Endothelial cell of umbilical vein (primary cell): ENCODE measurements at regions not wholly inside any gene's neighbourhood (a gene's known extent, or its start where the extent isn't known, plus 50 kb on each side); places are given as distances from the start of the nearest gene placed in this dataset.

Experiments
- BruUV-seq: library from RNA; stranded (reverse); fragments of 400-500 nt; replicated peaks from 2 replicates; lab custom pipeline; 2021; lab: Mats Ljungman, UMichigan
- CTCF ChIA-PET: fragments of 300-600, 350-600 bp; sonication (Branson Sonifier 250); formaldehyde crosslinking; loops from one replicate; lab custom pipeline; 2021; ENCODE audit warnings: antibody characterized with exemption, inconsistent platforms; lab: Charles Lee
- POLR2A ChIA-PET: fragments of 300-600, 350-600 bp; sonication (Branson Sonifier 250); formaldehyde crosslinking; loops from one replicate; lab custom pipeline; 2021; ENCODE audit warnings: antibody characterized with exemption, inconsistent platforms; lab: Charles Lee
- DNase-seq: peaks from one replicate; pipeline ENCODE4 v3.0.0-alpha.2; 2011; ENCODE audit warnings: low read depth, low spot score
- FAIRE-seq: peaks from 2 replicates; lab custom pipeline; 2011; peaks lifted over from hg19 to GRCh38; lab: Jason Lieb, UNC
- H2AFZ ChIP-seq: 2 replicates; pipeline ENCODE4 v1.6.0; 2012; ENCODE audit warnings: low read depth, low read length, control low read depth, inconsistent platforms
- H3K27ac ChIP-seq: 2 replicates; pipeline ENCODE4 v1.5.1; 2011; ENCODE audit warnings: low read depth, mild to moderate bottlenecking, control low read depth, low read length, moderate library complexity; ENCODE audit not compliant: insufficient read depth
- H3K27me3 ChIP-seq, 2 experiments: 2 replicates each; pipeline versions ENCODE4 v1.6.0 to v1.6.1; 2011; ENCODE audit warnings: low read length in 2 of 2, mixed read lengths in 1 of 2; ENCODE audit not compliant: control insufficient read depth in 2 of 2, insufficient read depth in 2 of 2
- H3K36me3 ChIP-seq, 2 experiments: 2 replicates in 1 of 2; 3 replicates in 1 of 2; pipeline ENCODE4 v1.5.1; 2011; ENCODE audit warnings: low read length in 2 of 2, mild to moderate bottlenecking in 1 of 2, moderate library complexity in 1 of 2; ENCODE audit not compliant: control insufficient read depth in 2 of 2, insufficient read depth in 2 of 2; ENCODE audit errors: extremely low read depth in 1 of 2
- H3K4me1 ChIP-seq: 3 replicates; pipeline ENCODE4 v1.5.1; 2011; ENCODE audit warnings: mild to moderate bottlenecking, low read length; ENCODE audit not compliant: control insufficient read depth, insufficient read depth; ENCODE audit errors: extremely low read depth
- H3K4me2 ChIP-seq: 2 replicates; pipeline ENCODE4 v1.6.1; 2011; ENCODE audit warnings: low read length, control low read depth, mixed read lengths; ENCODE audit not compliant: insufficient read depth
- H3K4me3 ChIP-seq, 3 experiments: fragments of 200-600 bp in 1 of 3; sonication (generic), shearing (Covaris generic) in 1 of 3; replicated peaks in 1 of 3; 2 replicates each; pipeline ENCODE4 v1.5.1; 2011 to 2016; ENCODE audit warnings: control low read depth in 3 of 3, low read length in 3 of 3, mild to moderate bottlenecking in 2 of 3, inconsistent platforms in 1 of 3, low read depth in 1 of 3, moderate library complexity in 1 of 3; ENCODE audit not compliant: insufficient read depth in 1 of 3
- H3K79me2 ChIP-seq: 2 replicates; pipeline ENCODE4 v1.6.0; 2012; ENCODE audit warnings: low read length, inconsistent platforms; ENCODE audit not compliant: control insufficient read depth, insufficient read depth
- H3K9ac ChIP-seq: replicated peaks from 2 replicates; pipeline ENCODE3; 2011; ENCODE audit warnings: low read length, control low read depth; ENCODE audit not compliant: insufficient read depth; ENCODE audit errors: extremely low read depth
- H3K9me1 ChIP-seq: replicated peaks from 3 replicates; pipeline ENCODE4 v1.6.0; 2011; ENCODE audit warnings: mild to moderate bottlenecking, low read length; ENCODE audit not compliant: control insufficient read depth, insufficient read depth; ENCODE audit errors: extremely low read depth
- H3K9me3 ChIP-seq: replicated peaks from 2 replicates; pipeline ENCODE4 v1.5.1; 2012; ENCODE audit warnings: low read length, inconsistent platforms; ENCODE audit not compliant: control insufficient read depth, insufficient read depth
- H4K20me1 ChIP-seq: replicated peaks from 2 replicates; pipeline ENCODE3; 2011; ENCODE audit warnings: mild to moderate bottlenecking, low read length; ENCODE audit not compliant: control insufficient read depth, insufficient read depth; ENCODE audit errors: extremely low read depth
- CTCF ChIP-seq, 2 donors: IDR thresholded peaks; 1 replicate in 1 of 2; 2 replicates in 1 of 2; pipeline ENCODE4 v1.5.1; 2011; ENCODE audit warnings: low read length in 2 of 2, mild to moderate bottlenecking in 2 of 2, moderate library complexity in 2 of 2, control low read depth in 1 of 2, inconsistent platforms in 1 of 2, low read depth in 1 of 2; ENCODE audit not compliant: insufficient read depth in 1 of 2; ENCODE audit errors: extremely low read depth in 1 of 2
- EZH2 ChIP-seq: IDR thresholded peaks from 2 replicates; pipeline ENCODE4 v1.6.1; 2012; ENCODE audit warnings: borderline replicate concordance, low read depth, mild to moderate bottlenecking, moderate library complexity, low read length, inconsistent platforms; ENCODE audit not compliant: severe bottlenecking
- FOS ChIP-seq: IDR thresholded peaks from 2 replicates; pipeline ENCODE4 v1.6.1; 2011; ENCODE audit warnings: mild to moderate bottlenecking, low read length, moderate library complexity, borderline replicate concordance; ENCODE audit not compliant: insufficient read depth
- GATA2 ChIP-seq: IDR thresholded peaks from 2 replicates; pipeline ENCODE4 v1.7.0; 2011; ENCODE audit warnings: low read depth, mild to moderate bottlenecking, moderate library complexity, mixed read lengths, low read length; ENCODE audit not compliant: insufficient read length, insufficient read depth
- JUN ChIP-seq: IDR thresholded peaks from 2 replicates; pipeline ENCODE4 v1.6.1; 2011; ENCODE audit warnings: borderline replicate concordance, low read depth; ENCODE audit not compliant: insufficient read length, insufficient read depth
- MYC ChIP-seq: IDR thresholded peaks from one replicate; pipeline ENCODE4 v1.6.1; 2011; ENCODE audit warnings: mild to moderate bottlenecking, low read depth, low read length
- POLR2A ChIP-seq: IDR thresholded peaks from 2 replicates; pipeline ENCODE4 v1.6.1; 2012; ENCODE audit warnings: low read depth, mild to moderate bottlenecking, control low read depth, low read length
- POLR2AphosphoS5 ChIP-seq: IDR thresholded peaks from 2 replicates; pipeline ENCODE4 v1.6.1; 2012; ENCODE audit warnings: low read depth, mild to moderate bottlenecking, control low read depth, low read length, moderate library complexity; ENCODE audit not compliant: insufficient read depth
- dilution Hi-C: fragments of 300-500 bp; cut with MboI; formaldehyde crosslinking; loops from one replicate; pipeline ENCODE4 v1.15.0; 2019; ENCODE audit warnings: low sequenced_read_pairs; ENCODE audit not compliant: extremely low pct_ligation_motif_present
- intact Hi-C: fragments of 100-400 bp; cut with micrococcal nuclease; formaldehyde crosslinking; loops from one replicate; pipeline ENCODE4 v1.10.0; 2022
- TF ChIP-seq, protein P1 (sequence below): IDR thresholded peaks from 2 replicates; pipeline ENCODE4 v1.6.1; 2011; ENCODE audit not compliant: insufficient read depth, insufficient read length

DNA sequence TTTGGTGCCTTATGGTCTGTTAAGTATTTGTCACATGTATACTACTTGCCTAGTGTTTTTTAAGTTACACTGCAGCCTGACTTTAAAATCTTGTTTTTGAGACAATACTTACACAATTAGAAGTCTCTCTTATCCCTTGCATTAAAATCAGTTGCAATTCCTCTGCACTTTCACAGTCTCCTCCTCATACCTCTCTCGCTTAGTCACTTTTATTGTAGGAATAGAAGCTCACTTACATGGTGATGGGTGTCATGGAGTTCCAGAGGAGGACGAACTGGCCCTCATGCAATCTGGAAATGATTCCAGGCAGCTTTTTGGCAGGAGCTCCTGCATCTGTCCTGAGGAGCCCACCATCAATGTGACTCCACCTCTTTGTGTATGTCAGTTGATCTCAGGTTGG lies 238.4 kb upstream of the TBC1D5 start:
- POLR2A ChIA-PET = no interaction called here
- H3K4me1 ChIP-seq = no peaks in the 10 kb centered on the region
- intact Hi-C loops = no loop called here
- H3K36me3 ChIP-seq = no peaks in the 10 kb centered on the region
- FAIRE-seq (no peak), DNase-seq (no peak)
- H3K9me1 ChIP-seq = no peaks in the 10 kb centered on the region
- no peak overlapping the region for H3K27ac ChIP-seq
- H3K9ac ChIP-seq = no peak overlapping the region
- CTCF ChIA-PET = no interaction called here
- H2AFZ ChIP-seq = no peak overlapping the region
- no peak overlapping the region for H3K4me3 ChIP-seq
- H3K27me3 ChIP-seq = no peaks in the 10 kb centered on the region
- H3K4me2 ChIP-seq = no peak overlapping the region
- no peak for TF ChIP-seq POLR2A
- no peak for TF ChIP-seq POLR2AphosphoS5
- TF ChIP-seq, protein P1, sequence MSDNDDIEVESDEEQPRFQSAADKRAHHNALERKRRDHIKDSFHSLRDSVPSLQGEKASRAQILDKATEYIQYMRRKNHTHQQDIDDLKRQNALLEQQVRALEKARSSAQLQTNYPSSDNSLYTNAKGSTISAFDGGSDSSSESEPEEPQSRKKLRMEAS = no peak
- TF ChIP-seq MYC = no peak
- no peak for TF ChIP-seq CTCF (IDR thresholded peaks at IDR 0.05; ENCODE audit: extremely low read depth in 1 of 2, insufficient read depth in 1 of 2, low read depth in 1 of 2, low read length in 2 of 2)
- no peak for TF ChIP-seq GATA2
- TF ChIP-seq JUN = no peak
- TF ChIP-seq EZH2 = no peak
- TF ChIP-seq FOS = no peak
- dilution Hi-C loops = no loop called here
- no TSS peak for BruUV-seq
- H3K79me2 ChIP-seq = no peaks in the 10 kb centered on the region
- no peaks in the 10 kb centered on the region for H4K20me1 ChIP-seq
- no peaks in the 10 kb centered on the region for H3K9me3 ChIP-seq
